ENCODE measurements at regions not wholly inside any gene's neighbourhood (a gene's known extent, or its start where the extent isn't known, plus 50 kb on each side); places are given as distances from the start of the nearest gene placed in this dataset.

DNA sequence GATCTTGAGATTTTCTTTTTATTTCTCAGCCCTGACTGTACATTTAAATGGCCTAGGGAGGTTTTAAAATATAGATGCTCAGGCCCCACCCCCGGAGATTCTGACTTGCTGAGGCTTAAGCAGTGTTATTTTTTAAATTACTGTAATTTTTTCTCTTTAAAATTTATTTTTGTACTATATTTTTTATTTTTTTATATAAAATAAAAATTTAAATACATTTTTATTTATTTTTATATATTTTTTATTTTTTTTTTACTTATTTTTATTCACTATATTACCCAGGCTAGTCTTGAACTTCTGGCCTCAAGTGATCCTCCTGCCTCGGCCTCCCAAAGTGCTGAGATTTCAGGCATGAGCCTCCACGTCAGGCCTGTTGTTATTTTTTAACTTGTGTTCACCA is 83.3 kb downstream of the KATNIP start:
- no peak for TF ChIP-seq CTCF (IDR thresholded peaks at IDR 0.05; ENCODE audit: insufficient read depth, low read depth, low read length)
- Histone ChIP-seq H3K4me3 (ENCODE audit: low read depth, low read length) (no peak overlapping the region), H3K36me3 (ENCODE audit: control insufficient read depth, insufficient read depth, low read length) (no peaks in the 10 kb centered on the region; the same call in 1 of the 2 replicates), H3K27me3 (ENCODE audit: control insufficient read depth, insufficient read depth, low read length) (no peaks in the 10 kb centered on the region)
- POLR2A ChIA-PET, result no interaction called here
- CTCF ChIA-PET, result interaction anchor here (0.6 to 1.0 kb wide), 3 partner anchors 11 to 196 kb away, joined by 3 to 4 read pairs (median 3); no protein-coding TSS in a partner anchor
- no peak for DNase-seq (ENCODE audit: low read depth)

DNA sequence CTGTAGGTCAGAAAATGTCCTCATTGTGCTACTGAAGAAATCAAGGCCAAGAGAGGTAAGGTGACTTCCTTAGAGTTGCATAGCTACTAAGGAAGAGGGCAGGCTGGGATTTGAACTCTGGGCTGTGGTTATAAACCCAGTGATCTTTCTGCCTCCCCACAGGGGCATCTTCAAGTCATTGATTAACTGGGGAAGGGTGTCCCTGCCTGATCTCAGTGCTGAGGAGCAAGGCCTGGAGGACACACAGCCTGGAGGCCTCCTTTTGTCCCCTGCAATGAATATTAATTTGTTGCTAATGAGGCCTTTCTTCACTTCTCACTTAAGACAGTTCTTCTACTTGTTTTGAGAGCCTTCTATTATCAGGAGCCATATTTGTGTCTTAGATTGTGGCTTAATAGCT is 83.8 kb downstream of the KATNIP start:
- DNase-seq (ENCODE audit: low read depth), result no peak
- CTCF ChIA-PET, result interaction anchor here (0.6 to 1.0 kb wide), 3 partner anchors 12 to 197 kb away, joined by 3 to 4 read pairs (median 3); no protein-coding TSS in a partner anchor
- POLR2A ChIA-PET, result no interaction called here

DNA sequence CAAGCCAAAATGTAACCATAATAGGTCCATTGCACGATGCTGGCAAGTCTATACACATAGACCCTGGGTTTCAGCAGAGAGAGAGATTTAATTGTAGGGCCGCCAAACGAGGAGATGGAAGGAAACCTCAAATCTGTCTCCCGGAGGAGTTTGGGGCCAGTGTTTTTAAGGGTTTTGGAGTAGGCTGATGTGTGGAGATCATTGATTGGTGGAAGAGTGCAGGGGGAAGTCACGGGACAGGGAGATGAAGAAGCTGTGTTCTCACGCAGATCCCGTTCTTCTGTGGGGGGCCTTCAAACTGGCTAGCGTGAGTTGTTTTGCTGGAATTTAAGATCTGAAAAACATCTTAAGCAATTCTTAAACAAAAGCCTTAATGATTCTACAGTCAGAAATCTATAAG is 84.8 kb downstream of the KATNIP start:
- Histone ChIP-seq H3K4me3 (ENCODE audit: low read depth, low read length) (no peak overlapping the region), H3K36me3 (ENCODE audit: control insufficient read depth, insufficient read depth, low read length) (no peaks in the 10 kb centered on the region; the same call in 1 of the 2 replicates), H3K27me3 (ENCODE audit: control insufficient read depth, insufficient read depth, low read length) (no peaks in the 10 kb centered on the region)
- DNase-seq (ENCODE audit: low read depth), result no peak
- ChIA-PET POLR2A (no interaction called here), CTCF (no interaction called here)
- TF ChIP-seq CTCF (IDR thresholded peaks at IDR 0.05; ENCODE audit: insufficient read depth, low read depth, low read length), result no peak

More for the DNA sequence above, 83.8 kb downstream of the KATNIP start:
- H3K36me3 ChIP-seq (ENCODE audit: control insufficient read depth, insufficient read depth, low read length), result no peaks in the 10 kb centered on the region; the same call in 1 of the 2 replicates
- TF ChIP-seq CTCF (IDR thresholded peaks at IDR 0.05; ENCODE audit: insufficient read depth, low read depth, low read length), result no peak
- H3K4me3 ChIP-seq (ENCODE audit: low read depth, low read length), result no peak overlapping the region
- no peaks in the 10 kb centered on the region for H3K27me3 ChIP-seq (ENCODE audit: control insufficient read depth, insufficient read depth, low read length)

DNA sequence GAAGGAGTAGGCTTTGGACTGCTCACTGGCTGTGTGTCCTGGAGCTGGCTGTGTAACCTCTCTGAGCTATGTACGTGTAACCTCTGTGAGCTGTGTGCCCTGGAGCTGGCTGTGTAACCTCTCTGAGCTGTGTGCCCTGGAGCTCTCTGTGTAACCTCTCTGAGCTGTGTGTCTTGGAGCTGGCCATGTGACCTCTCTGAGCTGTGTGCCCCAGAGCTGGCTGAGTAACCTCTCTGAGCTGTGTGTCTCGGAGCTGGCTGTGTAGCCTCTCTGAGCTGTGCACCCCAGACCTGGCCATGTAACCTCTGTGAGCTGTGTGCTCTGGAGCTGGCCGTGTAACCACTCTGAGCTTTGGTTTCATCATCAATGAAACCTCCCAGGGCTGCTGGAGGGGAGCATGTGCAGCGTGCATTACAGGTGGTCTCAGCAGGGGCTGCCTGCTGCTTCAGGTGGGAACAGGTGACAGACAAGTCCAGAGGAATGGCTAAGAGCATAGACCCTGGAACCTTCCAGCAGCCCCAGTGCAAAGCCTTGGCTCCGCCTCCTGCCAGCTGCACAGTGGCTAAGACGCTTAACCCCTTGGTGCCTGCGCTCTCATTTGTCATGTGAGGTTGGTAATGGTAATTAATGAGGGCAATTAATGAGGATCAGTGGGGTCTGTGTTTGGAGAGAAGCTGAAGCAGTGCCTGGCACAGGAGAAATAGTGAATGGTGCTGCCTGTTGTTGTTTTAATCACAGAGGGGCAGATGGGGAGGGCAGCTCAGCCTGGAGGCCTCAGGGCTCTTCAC is 86.7 kb downstream of the KATNIP start:
- DNase-seq (ENCODE audit: low read depth), result no peak
- TF ChIP-seq CTCF (IDR thresholded peaks at IDR 0.05; ENCODE audit: insufficient read depth, low read depth, low read length), result no peak
- Histone ChIP-seq H3K27me3 (ENCODE audit: control insufficient read depth, insufficient read depth, low read length) (no peaks in the 10 kb centered on the region), H3K4me3 (ENCODE audit: low read depth, low read length) (no peak overlapping the region), H3K36me3 (ENCODE audit: control insufficient read depth, insufficient read depth, low read length) (no peaks in the 10 kb centered on the region; the same call in 1 of the 2 replicates)
- POLR2A ChIA-PET, result no interaction called here
- CTCF ChIA-PET, result interaction anchor here (0.7 to 1.8 kb wide), 6 partner anchors 12 to 581 kb away, joined by 3 to 6 read pairs (median 3); no protein-coding TSS in a partner anchor

DNA sequence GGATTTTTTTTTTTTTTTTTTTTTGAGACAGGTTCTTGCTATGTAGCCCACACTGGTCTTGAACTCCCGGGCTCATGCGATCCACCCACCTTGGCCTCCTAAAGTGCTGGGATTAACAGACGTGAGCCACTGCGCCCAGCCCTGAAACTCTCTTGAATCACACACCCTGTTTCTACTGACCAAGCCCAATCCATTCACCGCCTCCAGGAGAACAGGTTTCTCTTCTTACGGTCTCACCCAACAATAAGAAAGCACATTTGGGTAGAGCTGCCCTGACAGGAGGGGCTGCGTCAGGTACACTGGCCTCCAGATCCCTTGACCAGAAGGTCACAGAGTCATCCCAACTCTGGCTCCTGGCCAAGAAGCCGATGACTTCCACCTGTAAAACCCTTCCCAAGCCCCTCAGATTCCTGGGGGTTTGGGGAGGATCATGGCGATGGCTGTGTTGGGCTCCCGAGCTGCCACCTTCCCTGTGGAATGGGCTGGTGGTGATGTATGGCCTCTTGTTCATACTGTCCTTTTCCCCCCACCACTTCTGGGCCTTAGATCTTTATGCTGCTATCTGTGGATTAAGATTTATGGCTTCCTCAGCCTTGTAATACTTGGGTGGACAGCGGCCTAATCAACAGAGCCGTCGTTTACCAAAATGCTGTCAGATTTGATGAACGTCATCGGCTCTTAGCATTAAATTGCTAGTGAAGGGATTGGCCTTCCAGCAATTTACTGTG is 89.1 kb downstream of the KATNIP start:
- H3K27me3 ChIP-seq (ENCODE audit: control insufficient read depth, insufficient read depth, low read length), result no peaks in the 10 kb centered on the region
- no peak for TF ChIP-seq CTCF (IDR thresholded peaks at IDR 0.05; ENCODE audit: insufficient read depth, low read depth, low read length)
- POLR2A ChIA-PET, result no interaction called here
- CTCF ChIA-PET, result interaction anchor here (0.8 to 2.2 kb wide), 19 partner anchors 8 to 579 kb away, joined by 3 to 19 read pairs (median 4); no protein-coding TSS in a partner anchor
- DNase-seq (ENCODE audit: low read depth), result no peak
- no peaks in the 10 kb centered on the region for H3K36me3 ChIP-seq (ENCODE audit: control insufficient read depth, insufficient read depth, low read length)
- H3K4me3 ChIP-seq (ENCODE audit: low read depth, low read length), result no peak overlapping the region
